ENCODE measurements at regions not wholly inside any gene's neighbourhood (a gene's known extent, or its start where the extent isn't known, plus 50 kb on each side); places are given as distances from the start of the nearest gene placed in this dataset.

DNA sequence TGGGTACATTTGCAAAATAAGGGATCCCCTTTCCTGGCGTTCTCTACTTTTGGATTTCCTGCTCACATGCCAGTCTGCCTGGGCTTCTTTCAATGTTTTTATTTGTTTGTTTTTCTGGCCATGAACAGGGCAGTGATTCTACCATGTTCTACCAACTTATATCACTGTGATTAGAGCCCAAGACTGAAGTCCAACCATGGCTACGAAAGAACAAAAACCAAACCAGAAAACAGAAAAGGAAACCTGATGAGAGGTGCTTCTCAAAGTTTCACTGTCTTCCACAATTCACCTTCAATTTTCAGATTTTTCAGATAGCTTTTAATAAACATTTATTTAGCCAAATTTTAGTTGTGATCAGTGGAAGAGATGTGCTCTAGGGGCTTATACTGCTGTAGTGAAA, 187.6 kb upstream of the TACR3 start:
- H3K4me3 Mint-ChIP-seq (ENCODE audit: unreplicated experiment), result no peak overlapping the region
- H3K27ac Mint-ChIP-seq (ENCODE audit: unreplicated experiment), result no peak overlapping the region
- no peaks in the 10 kb centered on the region for H3K79me2 ChIP-seq (ENCODE audit: insufficient read depth, low read length)
- H3K9me3 ChIP-seq (ENCODE audit: insufficient read depth, low read depth, low read length), result no peaks in the 10 kb centered on the region
- no peak overlapping the region for H3K27ac ChIP-seq (ENCODE audit: low read depth, low read length)
- H3K4me1 ChIP-seq (ENCODE audit: insufficient read depth, low read length), result no peaks in the 10 kb centered on the region
- TF ChIP-seq EZH2 (IDR thresholded peaks at IDR 0.05; ENCODE audit: insufficient read depth, low read length), result no peak
- TF ChIP-seq, protein P1, sequence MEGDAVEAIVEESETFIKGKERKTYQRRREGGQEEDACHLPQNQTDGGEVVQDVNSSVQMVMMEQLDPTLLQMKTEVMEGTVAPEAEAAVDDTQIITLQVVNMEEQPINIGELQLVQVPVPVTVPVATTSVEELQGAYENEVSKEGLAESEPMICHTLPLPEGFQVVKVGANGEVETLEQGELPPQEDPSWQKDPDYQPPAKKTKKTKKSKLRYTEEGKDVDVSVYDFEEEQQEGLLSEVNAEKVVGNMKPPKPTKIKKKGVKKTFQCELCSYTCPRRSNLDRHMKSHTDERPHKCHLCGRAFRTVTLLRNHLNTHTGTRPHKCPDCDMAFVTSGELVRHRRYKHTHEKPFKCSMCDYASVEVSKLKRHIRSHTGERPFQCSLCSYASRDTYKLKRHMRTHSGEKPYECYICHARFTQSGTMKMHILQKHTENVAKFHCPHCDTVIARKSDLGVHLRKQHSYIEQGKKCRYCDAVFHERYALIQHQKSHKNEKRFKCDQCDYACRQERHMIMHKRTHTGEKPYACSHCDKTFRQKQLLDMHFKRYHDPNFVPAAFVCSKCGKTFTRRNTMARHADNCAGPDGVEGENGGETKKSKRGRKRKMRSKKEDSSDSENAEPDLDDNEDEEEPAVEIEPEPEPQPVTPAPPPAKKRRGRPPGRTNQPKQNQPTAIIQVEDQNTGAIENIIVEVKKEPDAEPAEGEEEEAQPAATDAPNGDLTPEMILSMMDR (IDR thresholded peaks at IDR 0.05; ENCODE audit: insufficient read depth, low read depth, low read length), result no peak
- H3K9ac ChIP-seq (ENCODE audit: low read length), result no peak overlapping the region
- no peaks in the 10 kb centered on the region for H3K27me3 Mint-ChIP-seq (ENCODE audit: low read depth, unreplicated experiment)
- no peaks in the 10 kb centered on the region for H4K20me1 ChIP-seq (ENCODE audit: insufficient read depth, low read length)
- H3K27me3 ChIP-seq (ENCODE audit: insufficient read depth, low read length), result no peaks in the 10 kb centered on the region
- H3K4me3 ChIP-seq (ENCODE audit: insufficient read depth, low read depth, low read length), result no peak overlapping the region
- H3K36me3 ChIP-seq (ENCODE audit: insufficient read depth, low read length), result no peaks in the 10 kb centered on the region
- H3K9me3 Mint-ChIP-seq (ENCODE audit: unreplicated experiment), result no peaks in the 10 kb centered on the region
- no peaks in the 10 kb centered on the region for H3K36me3 Mint-ChIP-seq (ENCODE audit: low read depth, unreplicated experiment)
- H2AFZ ChIP-seq (ENCODE audit: low read depth, low read length), result no peak overlapping the region
- no peaks in the 10 kb centered on the region for H3K4me1 Mint-ChIP-seq (ENCODE audit: low read depth, unreplicated experiment)
- DNase-seq (ENCODE audit: low read depth) (no peak), FAIRE-seq (no peak)
- no peak overlapping the region for H3K4me2 ChIP-seq (ENCODE audit: low read length)

DNA sequence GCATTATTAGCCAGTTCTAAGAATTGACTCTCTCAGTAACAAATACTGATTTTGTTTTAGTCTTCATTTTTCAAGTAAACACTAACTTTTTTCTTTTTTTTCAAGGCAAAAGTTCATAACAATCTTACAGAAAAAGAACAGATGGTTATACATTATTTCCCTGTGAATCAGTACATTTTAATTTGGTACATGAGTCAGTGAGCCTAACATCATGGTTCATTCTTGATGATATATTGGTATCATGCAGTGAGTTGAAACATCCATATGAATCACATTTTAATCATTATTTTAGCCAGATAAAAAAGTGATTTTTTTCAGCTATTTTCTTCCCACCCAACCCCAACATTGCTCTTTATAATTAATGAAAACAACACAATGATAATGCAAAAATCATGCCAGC, 184.3 kb upstream of the TACR3 start:
- FAIRE-seq (no peak), DNase-seq (ENCODE audit: low read depth) (peak; percentile 14)
- H2AFZ ChIP-seq (ENCODE audit: low read depth, low read length), result no peak overlapping the region
- no peak overlapping the region for H3K4me3 Mint-ChIP-seq (ENCODE audit: unreplicated experiment)
- H3K27ac ChIP-seq (ENCODE audit: low read depth, low read length), result no peak overlapping the region
- H3K27me3 Mint-ChIP-seq (ENCODE audit: low read depth, unreplicated experiment), result no peaks in the 10 kb centered on the region
- peaks cover 2% of the 10 kb centered on the region for H3K9me3 Mint-ChIP-seq (ENCODE audit: unreplicated experiment)
- H3K9me3 ChIP-seq (ENCODE audit: insufficient read depth, low read depth, low read length), result no peaks in the 10 kb centered on the region
- TF ChIP-seq, protein P1 (IDR thresholded peaks at IDR 0.05; ENCODE audit: insufficient read depth, low read depth, low read length), result no peak
- TF ChIP-seq EZH2 (IDR thresholded peaks at IDR 0.05; ENCODE audit: insufficient read depth, low read length), result no peak
- no peak overlapping the region for H3K27ac Mint-ChIP-seq (ENCODE audit: unreplicated experiment)
- no peaks in the 10 kb centered on the region for H3K4me1 ChIP-seq (ENCODE audit: insufficient read depth, low read length)
- H3K27me3 ChIP-seq (ENCODE audit: insufficient read depth, low read length), result no peaks in the 10 kb centered on the region
- no peaks in the 10 kb centered on the region for H4K20me1 ChIP-seq (ENCODE audit: insufficient read depth, low read length)
- no peaks in the 10 kb centered on the region for H3K79me2 ChIP-seq (ENCODE audit: insufficient read depth, low read length)
- no peaks in the 10 kb centered on the region for H3K4me1 Mint-ChIP-seq (ENCODE audit: low read depth, unreplicated experiment)
- no peak overlapping the region for H3K4me3 ChIP-seq (ENCODE audit: insufficient read depth, low read depth, low read length)
- H3K4me2 ChIP-seq (ENCODE audit: low read length), result no peak overlapping the region
- H3K36me3 Mint-ChIP-seq (ENCODE audit: low read depth, unreplicated experiment), result no peaks in the 10 kb centered on the region
- H3K9ac ChIP-seq (ENCODE audit: low read length), result no peak overlapping the region
- H3K36me3 ChIP-seq (ENCODE audit: insufficient read depth, low read length), result no peaks in the 10 kb centered on the region

DNA sequence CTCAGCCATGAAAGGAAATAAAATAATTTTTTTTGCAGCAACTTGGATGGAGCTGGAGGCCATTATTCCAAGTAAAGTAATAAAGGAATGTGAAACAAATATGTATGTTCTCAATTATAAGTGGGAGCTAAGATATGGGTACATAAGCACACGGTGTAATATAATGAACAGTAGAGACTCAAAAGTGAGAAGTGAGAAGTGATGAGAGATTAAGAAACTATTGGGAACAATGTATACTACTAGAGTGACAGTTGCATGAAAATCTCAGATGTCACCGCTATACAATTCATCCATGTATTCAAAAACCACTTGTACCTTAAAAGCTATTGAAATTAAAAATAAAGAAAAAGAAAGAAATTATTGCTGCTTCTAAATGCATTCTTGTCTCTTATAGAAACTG, 182.9 kb upstream of the TACR3 start:
- Histone ChIP-seq H4K20me1 (ENCODE audit: insufficient read depth, low read length) (no peaks in the 10 kb centered on the region), H3K4me2 (ENCODE audit: low read length) (no peak overlapping the region), H3K27me3 (ENCODE audit: insufficient read depth, low read length) (no peaks in the 10 kb centered on the region), H2AFZ (ENCODE audit: low read depth, low read length) (no peak overlapping the region), H3K9me3 (ENCODE audit: insufficient read depth, low read depth, low read length) (no peaks in the 10 kb centered on the region), H3K36me3 (ENCODE audit: insufficient read depth, low read length) (no peaks in the 10 kb centered on the region), H3K9ac (ENCODE audit: low read length) (no peak overlapping the region), H3K27ac (ENCODE audit: low read depth, low read length) (no peak overlapping the region), H3K4me1 (ENCODE audit: insufficient read depth, low read length) (no peaks in the 10 kb centered on the region), H3K4me3 (ENCODE audit: insufficient read depth, low read depth, low read length) (no peak overlapping the region), H3K79me2 (ENCODE audit: insufficient read depth, low read length) (no peaks in the 10 kb centered on the region)
- H3K9me3 Mint-ChIP-seq (ENCODE audit: unreplicated experiment), result peaks cover 2% of the 10 kb centered on the region
- no peaks in the 10 kb centered on the region for H3K27me3 Mint-ChIP-seq (ENCODE audit: low read depth, unreplicated experiment)
- H3K4me3 Mint-ChIP-seq (ENCODE audit: unreplicated experiment), result no peak overlapping the region
- DNase-seq (ENCODE audit: low read depth) (no peak), FAIRE-seq (no peak)
- TF ChIP-seq, protein P1 (IDR thresholded peaks at IDR 0.05; ENCODE audit: insufficient read depth, low read depth, low read length), result no peak
- no peak for TF ChIP-seq EZH2 (IDR thresholded peaks at IDR 0.05; ENCODE audit: insufficient read depth, low read length)
- H3K4me1 Mint-ChIP-seq (ENCODE audit: low read depth, unreplicated experiment), result no peaks in the 10 kb centered on the region
- H3K36me3 Mint-ChIP-seq (ENCODE audit: low read depth, unreplicated experiment), result no peaks in the 10 kb centered on the region
- H3K27ac Mint-ChIP-seq (ENCODE audit: unreplicated experiment), result no peak overlapping the region
